B cell (primary cell): ENCODE measurements at regions not wholly inside any gene's neighbourhood (a gene's known extent, or its start where the extent isn't known, plus 50 kb on each side); places are given as distances from the start of the nearest gene placed in this dataset.

Experiments used
- ATAC-seq: fragments of 200-7000 bp; cut with Tn5 transposase; one replicate; pipeline ENCODE4 v1.10.0; 2021; ENCODE audit warnings: low read depth, mild to moderate bottlenecking, moderate number of reproducible peaks, moderate library complexity
- CTCF ChIA-PET: fragments of 350-600 bp; sonication (Branson Sonifier 250); formaldehyde crosslinking; loops from one replicate; lab custom pipeline; 2021; ENCODE audit warnings: antibody characterized with exemption, inconsistent platforms; lab: Charles Lee
- POLR2A ChIA-PET: fragments of 350-600 bp; sonication (Branson Sonifier 250); formaldehyde crosslinking; loops from one replicate; lab custom pipeline; 2021; ENCODE audit warnings: antibody characterized with exemption; lab: Charles Lee
- DNase-seq: peaks from one replicate; pipeline ENCODE4 v3.0.0; 2013
- H2AFZ ChIP-seq: 2 replicates; pipeline ENCODE4 v1.6.1; 2012; ENCODE audit warnings: mild to moderate bottlenecking, low read depth, low read length; ENCODE audit not compliant: insufficient read depth, poor library complexity, severe bottlenecking
- H3K27ac ChIP-seq, 2 donors: 1 replicate in 1 of 2; 2 replicates in 1 of 2; pipeline ENCODE4 v1.5.1; 2012 to 2013; ENCODE audit warnings: low read length in 2 of 2, mild to moderate bottlenecking in 2 of 2, moderate library complexity in 1 of 2
- H3K27me3 ChIP-seq, 4 experiments: fragments of 200-600 bp in 1 of 4; sonication (generic) in 1 of 4; replicated peaks in 1 of 4; 1 replicate in 2 of 4; 2 replicates in 2 of 4; pipeline versions ENCODE4 v1.6.1 to v1.7.0; 2013 to 2016; ENCODE audit warnings: low read length in 3 of 4, mild to moderate bottlenecking in 2 of 4, mixed read lengths in 1 of 4, moderate library complexity in 1 of 4; ENCODE audit not compliant: insufficient read depth in 4 of 4, control insufficient read depth in 3 of 4; ENCODE audit errors: control extremely low read depth in 1 of 4
- H3K36me3 ChIP-seq, 2 experiments: replicated peaks in 1 of 2; 1 replicate in 1 of 2; 2 replicates in 1 of 2; pipeline versions ENCODE4 v1.6.1 to v1.7.1; 2013; ENCODE audit warnings: low read length in 1 of 2; ENCODE audit not compliant: insufficient read depth in 2 of 2, control insufficient read depth in 1 of 2; ENCODE audit errors: control extremely low read depth in 1 of 2, extremely low read depth in 1 of 2
- H3K4me1 ChIP-seq, 2 donors: fragments of 200-600 bp in 1 of 2; sonication (generic) in 1 of 2; 1 replicate in 1 of 2; 2 replicates in 1 of 2; pipeline versions ENCODE4 v1.5.1 to v1.6.1; 2013 to 2017; ENCODE audit warnings: low read length in 2 of 2; ENCODE audit not compliant: control insufficient read depth in 2 of 2, insufficient read depth in 2 of 2
- H3K4me2 ChIP-seq: replicated peaks from 2 replicates; pipeline ENCODE3; 2012; ENCODE audit warnings: mild to moderate bottlenecking, low read depth, low read length; ENCODE audit not compliant: poor library complexity, severe bottlenecking
- H3K4me3 ChIP-seq, 5 experiments: fragments of 200-600 bp in 1 of 5; sonication (generic) in 1 of 5; 1 replicate in 3 of 5; 2 replicates in 2 of 5; pipeline versions ENCODE4 v1.5.1 to v1.7.0; 2011 to 2016; ENCODE audit warnings: low read length in 4 of 5, mild to moderate bottlenecking in 4 of 5, low read depth in 2 of 5, control low read depth in 1 of 5, moderate library complexity in 1 of 5; ENCODE audit not compliant: insufficient read depth in 1 of 5; ENCODE audit errors: control extremely low read depth in 1 of 5, extremely low read depth in 1 of 5
- H3K79me2 ChIP-seq: fragments of 200-600 bp; sonication (generic); one replicate; pipeline ENCODE4 v1.6.0; 2016; ENCODE audit warnings: low read length; ENCODE audit not compliant: control insufficient read depth, insufficient read depth
- H3K9ac ChIP-seq: fragments of 200-600 bp; sonication (generic); 2 replicates; pipeline ENCODE4 v1.6.1; 2017; ENCODE audit warnings: mild to moderate bottlenecking, low read length, moderate library complexity
- H3K9me3 ChIP-seq, 3 donors: one replicate each; pipeline versions ENCODE4 v1.6.1 to v1.7.1; 2013; ENCODE audit warnings: low read length in 2 of 3; ENCODE audit not compliant: control insufficient read depth in 2 of 3, insufficient read depth in 1 of 3; ENCODE audit errors: control extremely low read depth in 1 of 3
- H4K20me1 ChIP-seq: 2 replicates; pipeline ENCODE4 v1.6.0; 2012; ENCODE audit warnings: mild to moderate bottlenecking, low read length; ENCODE audit not compliant: insufficient read depth, control insufficient read depth, poor library complexity, severe bottlenecking
- H3K27ac Mint-ChIP-seq: one replicate; pipeline ENCODE4 v1.8.0; 2021; ENCODE audit warnings: mixed read lengths
- H3K27me3 Mint-ChIP-seq: one replicate; pipeline ENCODE4 v1.8.0; 2021; ENCODE audit warnings: mixed read lengths
- H3K4me1 Mint-ChIP-seq: one replicate; pipeline ENCODE4 v1.8.0; 2021; ENCODE audit warnings: mixed read lengths
- H3K4me3 Mint-ChIP-seq: one replicate; pipeline ENCODE4 v1.8.0; 2021; ENCODE audit warnings: mixed read lengths
- H3K9me3 Mint-ChIP-seq: one replicate; pipeline ENCODE4 v1.8.0; 2022; ENCODE audit warnings: mixed read lengths; ENCODE audit not compliant: insufficient read depth
- CTCF ChIP-seq: fragments of 200-600 bp; IDR thresholded peaks from one replicate; pipeline ENCODE4 v1.8.0; 2022; ENCODE audit warnings: antibody characterized with exemption, mild to moderate bottlenecking
- EZH2 ChIP-seq: IDR thresholded peaks from 2 replicates; pipeline ENCODE4 v1.6.1; 2012; ENCODE audit warnings: borderline replicate concordance, low read depth, mild to moderate bottlenecking, moderate library complexity, low read length; ENCODE audit not compliant: insufficient read depth, poor library complexity, severe bottlenecking
- WGBS: methylation state at CpG from one replicate; pipeline ENCODE4 v1.1.5; 2013; ENCODE audit warnings: missing lambda C conversion rate; ENCODE audit not compliant: insufficient coverage; 5-methylcytosine and 5-hydroxymethylcytosine counted together
- intact Hi-C: fragments of 100-400 bp; cut with micrococcal nuclease; formaldehyde crosslinking; loops from one replicate; pipeline ENCODE4 v1.10.0; 2022

DNA sequence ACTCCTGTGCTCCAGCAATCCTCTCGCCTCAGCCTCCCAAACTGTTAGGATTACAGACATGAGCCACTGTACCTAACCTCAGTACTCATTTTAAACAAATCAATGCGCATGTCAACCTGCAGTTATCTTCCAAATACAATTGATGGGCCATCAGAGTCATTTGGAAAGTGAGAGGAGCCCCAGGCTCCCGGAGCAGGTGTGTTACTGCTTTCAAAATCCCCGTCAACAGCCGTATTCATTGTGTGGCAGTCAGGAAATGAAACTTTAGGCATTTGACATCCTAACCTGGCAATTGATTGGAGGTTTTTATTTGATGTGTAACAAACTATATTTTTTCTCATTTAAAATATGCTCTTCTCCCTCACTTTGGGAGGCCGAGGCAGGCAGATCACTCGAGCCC is 623.6 kb upstream of the TENM3 start:
- Histone ChIP-seq H3K79me2 (no peaks in the 10 kb centered on the region), H3K4me2 (no peak overlapping the region), H2AFZ (no peak overlapping the region), H3K36me3 (no peaks in the 10 kb centered on the region), H3K4me3 (no peak overlapping the region), H3K27me3 (no peaks in the 10 kb centered on the region), H3K4me1 (no peaks in the 10 kb centered on the region), H4K20me1 (no peaks in the 10 kb centered on the region), H3K27ac (no peak overlapping the region), H3K9me3 (peaks cover 0 to 11% (median 0%) of the 10 kb centered on the region in 3 donors), H3K9ac (no peak overlapping the region)
- no peak for DNase-seq
- ChIA-PET POLR2A (no interaction called here), CTCF (no interaction called here)
- Mint-ChIP-seq H3K27me3 (no peaks in the 10 kb centered on the region), H3K9me3 (peaks cover 7% of the 10 kb centered on the region), H3K4me1 (no peaks in the 10 kb centered on the region), H3K27ac (no peak overlapping the region), H3K4me3 (no peak overlapping the region)
- 73% methylated on average over 7 of the region's 7 CpGs for WGBS
- intact Hi-C loops: no loop called here
- TF ChIP-seq CTCF (no peak), EZH2 (no peak)
- ATAC-seq: no peak

DNA sequence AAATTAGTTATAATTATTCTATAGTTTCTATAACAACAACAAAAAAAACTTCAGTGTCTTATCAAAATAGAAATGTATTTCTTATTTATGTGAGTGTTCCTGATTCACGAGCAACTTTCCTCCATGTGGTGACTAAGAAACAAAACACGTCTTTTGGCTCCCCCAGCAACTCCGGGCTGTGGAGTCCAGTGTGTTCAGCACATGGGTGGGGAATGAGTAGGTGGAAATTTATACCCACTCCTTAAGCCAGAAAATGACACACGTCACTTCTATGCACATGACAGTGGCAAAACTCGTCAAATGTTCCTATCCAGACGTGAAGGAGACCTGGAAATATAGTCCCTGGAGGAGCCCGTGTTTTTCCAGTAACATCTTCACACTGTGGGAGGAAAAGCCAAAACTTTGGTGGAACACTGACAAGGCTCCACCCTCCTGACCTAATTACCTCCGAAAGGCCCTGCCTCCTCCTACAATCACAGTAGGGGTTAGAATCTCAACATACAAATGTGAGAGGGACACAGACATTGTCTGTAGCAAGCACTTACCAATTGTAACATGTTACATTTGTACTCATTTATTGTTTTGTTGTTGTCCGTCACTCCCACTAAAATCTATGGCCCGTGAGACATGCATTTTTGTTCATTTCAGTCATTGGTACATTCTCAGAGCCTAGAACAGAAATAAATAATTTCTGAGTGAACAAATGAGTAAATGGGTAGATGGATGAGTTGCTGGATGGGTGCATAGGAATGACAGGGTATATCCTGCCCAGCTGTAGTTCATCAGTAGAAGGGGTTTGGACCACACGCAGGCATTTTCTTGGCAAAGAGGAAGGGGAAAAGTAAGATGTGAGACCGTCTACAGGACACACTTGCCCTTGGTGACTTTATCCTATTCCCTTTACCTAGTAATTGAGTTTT is 605.8 kb upstream of the TENM3 start:
- Histone ChIP-seq H3K4me2 (no peak overlapping the region), H4K20me1 (no peaks in the 10 kb centered on the region), H3K4me3 (no peak overlapping the region), H3K9me3 (peaks cover 0 to 3% (median 0%) of the 10 kb centered on the region in 3 donors), H3K27ac (no peak overlapping the region), H3K4me1 (no peaks in the 10 kb centered on the region), H3K79me2 (no peaks in the 10 kb centered on the region), H3K9ac (no peak overlapping the region), H3K36me3 (no peaks in the 10 kb centered on the region), H3K27me3 (no peaks in the 10 kb centered on the region), H2AFZ (no peak overlapping the region)
- intact Hi-C loops: no loop called here
- no peak overlapping the region for H3K4me3 Mint-ChIP-seq
- no peaks in the 10 kb centered on the region for H3K4me1 Mint-ChIP-seq
- TF ChIP-seq EZH2 (no peak), CTCF (no peak)
- peaks cover 10% of the 10 kb centered on the region for H3K9me3 Mint-ChIP-seq
- H3K27ac Mint-ChIP-seq: no peak overlapping the region
- WGBS: 95% methylated on average over 4 of the region's 12 CpGs
- no peak for ATAC-seq
- ChIA-PET CTCF (no interaction called here), POLR2A (no interaction called here)
- no peaks in the 10 kb centered on the region for H3K27me3 Mint-ChIP-seq
- DNase-seq: no peak
